Heart left ventricle (tissue), 16 donors: ENCODE measurements at regions not wholly inside any gene's neighbourhood (a gene's known extent, or its start where the extent isn't known, plus 50 kb on each side); places are given as distances from the start of the nearest gene placed in this dataset.

Experiments used
- ATAC-seq, 4 donors: fragments of 200-7000 bp; cut with Tn5 transposase; one replicate each; pipeline ENCODE4 v1.9.1; 2020 to 2022; ENCODE audit warnings: moderate library complexity in 4 of 4, mild to moderate bottlenecking in 3 of 4, moderate number of reproducible peaks in 1 of 4
- DNase-seq, 5 donors: peaks; one replicate each; pipeline ENCODE4 v3.0.0-alpha.2; 2020
- H3K27ac ChIP-seq, 12 donors: fragments of 200-600 bp; sonication (generic) in 4 of 12; one replicate each; pipeline versions ENCODE4 v1.5.0 to v1.8.0; 2016 to 2022; ENCODE audit warnings: mild to moderate bottlenecking in 2 of 12
- H3K27me3 ChIP-seq, 9 donors: fragments of 200-600 bp; sonication (generic) in 2 of 9; one replicate each; pipeline versions ENCODE4 v1.5.1 to v1.8.0; 2016 to 2022; ENCODE audit warnings: mild to moderate bottlenecking in 3 of 9
- H3K36me3 ChIP-seq, 9 donors: fragments of 200-600 bp; sonication (generic) in 2 of 9; one replicate each; pipeline versions ENCODE4 v1.5.0 to v1.8.0; 2018 to 2022; ENCODE audit warnings: mild to moderate bottlenecking in 2 of 9
- H3K4me1 ChIP-seq, 12 donors: fragments of 200-600 bp; sonication (generic) in 4 of 12; one replicate each; pipeline versions ENCODE4 v1.5.0 to v1.8.0; 2016 to 2022; ENCODE audit warnings: mild to moderate bottlenecking in 3 of 12
- H3K4me3 ChIP-seq, 12 donors: fragments of 200-600 bp; sonication (generic) in 4 of 12; one replicate each; pipeline versions ENCODE4 v1.5.0 to v1.8.0; 2017 to 2022; ENCODE audit warnings: mild to moderate bottlenecking in 9 of 12, moderate library complexity in 4 of 12
- H3K9me3 ChIP-seq, 12 donors: fragments of 200-600 bp; sonication (generic) in 4 of 12; one replicate each; pipeline versions ENCODE4 v1.5.0 to v1.8.0; 2016 to 2022; ENCODE audit warnings: mild to moderate bottlenecking in 1 of 12
- POLR2A ChIP-seq, 2 donors: fragments of 450-650 bp; IDR thresholded peaks; one replicate each; pipeline ENCODE4 v1.6.1; 2017; ENCODE audit warnings: antibody characterized with exemption in 2 of 2, mild to moderate bottlenecking in 2 of 2, moderate library complexity in 2 of 2
- WGBS, 4 donors: extraction: QIAGEN DNeasy Blood & Tissue Kit in 2 of 4; methylation state at CpG; one replicate each; pipeline versions ENCODE4 v1.1.5 to v1.1.7; 2013 to 2018; 5-methylcytosine and 5-hydroxymethylcytosine counted together
- intact Hi-C, 10 donors: fragments of 100-400 bp; cut with DNase I; formaldehyde crosslinking; loops; one replicate each; pipeline versions ENCODE4 v1.11.1 to v1.14.2; 2022
- TF ChIP-seq, protein P1 (sequence below), 12 donors: fragments of 200-600 bp; sonication (generic) in 4 of 12; IDR thresholded peaks; one replicate each; pipeline versions ENCODE4 v1.5.0 to v1.8.0; 2018 to 2022; ENCODE audit warnings: antibody characterized with exemption in 12 of 12, mild to moderate bottlenecking in 5 of 12
- donor health status: ischemic (EF 13 %, LVEDD 7.1; RV severe dilation, severe dysfunction).
- donor health status: healthy with polysubstance abuse.
- donor health status: DM: no; HTN: yes; CAD: no.
- donor health status: DM: no; HTN: no; CAD: no.
- donor health status: ischemic (EF 25% LVEDD 6.9; RV normal size, moderate dysfunction).
- donor health status: ischemic (EF 25% LVEDD 5.7; RV mildly dilated, moderate dysfunction).
- donor health status: healthy.
- donor health status: DM: yes; HTN: yes; CAD: no.
- donor health status: ischemic (EF 35%, LVEDD 5.7; RV mildly dilated, moderate dysfunction).
- donor health status: nonischemic (EF 11% LVEDD 7.7; RV severe dilation, severe dysfunction).
- donor health status: DM: yes; HTN: yes; CAD: no.
- donor health status: PGD.
- donor health status: ischemic (EF 29% LVEDD 5.4; RV normal size, mild dysfunction).
- donor health status: nonischemic (EF 23%, LVEDD 6.1; RV moderate dilation, normal function).

DNA sequence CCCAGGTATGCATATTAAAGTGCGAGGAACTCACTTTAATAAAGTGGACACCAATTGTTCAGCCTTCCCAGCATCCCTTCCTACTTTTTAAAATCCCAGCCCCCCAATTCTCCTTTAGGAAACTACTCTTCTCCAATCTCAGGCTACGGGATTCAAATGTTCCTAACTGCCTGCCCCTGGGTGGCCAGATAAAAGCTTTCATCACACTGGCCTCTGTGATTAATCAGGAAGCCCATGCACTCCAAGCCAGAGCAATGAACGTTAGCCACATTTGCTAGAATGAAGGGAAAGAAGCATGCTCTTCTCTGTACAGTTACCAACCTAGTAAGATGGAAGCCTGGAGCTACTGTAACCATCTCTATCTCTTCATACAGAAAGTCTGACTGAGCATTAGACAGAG, 250.3 kb upstream of the UBE2E2 start:
- intact Hi-C loops = loop anchor here in 1 of 10 donors (10.0 kb wide), 1 partner anchor 778 kb away; no protein-coding TSS in a partner anchor
- H3K36me3 ChIP-seq = no peaks in the 10 kb centered on the region
- H3K4me3 ChIP-seq = no peak overlapping the region
- peaks cover 0 to 5% (median 0%) of the 10 kb centered on the region in 12 donors for H3K4me1 ChIP-seq
- DNase-seq (no peak), ATAC-seq (peak in 1 of 4 donors; percentile 57)
- H3K27me3 ChIP-seq = no peaks in the 10 kb centered on the region
- H3K27ac ChIP-seq = no peak overlapping the region
- H3K9me3 ChIP-seq = no peaks in the 10 kb centered on the region
- 50 to 60% (median 52%) methylated on average over 3 of the region's 3 CpGs for WGBS, 4 donors
- TF ChIP-seq, protein P1, sequence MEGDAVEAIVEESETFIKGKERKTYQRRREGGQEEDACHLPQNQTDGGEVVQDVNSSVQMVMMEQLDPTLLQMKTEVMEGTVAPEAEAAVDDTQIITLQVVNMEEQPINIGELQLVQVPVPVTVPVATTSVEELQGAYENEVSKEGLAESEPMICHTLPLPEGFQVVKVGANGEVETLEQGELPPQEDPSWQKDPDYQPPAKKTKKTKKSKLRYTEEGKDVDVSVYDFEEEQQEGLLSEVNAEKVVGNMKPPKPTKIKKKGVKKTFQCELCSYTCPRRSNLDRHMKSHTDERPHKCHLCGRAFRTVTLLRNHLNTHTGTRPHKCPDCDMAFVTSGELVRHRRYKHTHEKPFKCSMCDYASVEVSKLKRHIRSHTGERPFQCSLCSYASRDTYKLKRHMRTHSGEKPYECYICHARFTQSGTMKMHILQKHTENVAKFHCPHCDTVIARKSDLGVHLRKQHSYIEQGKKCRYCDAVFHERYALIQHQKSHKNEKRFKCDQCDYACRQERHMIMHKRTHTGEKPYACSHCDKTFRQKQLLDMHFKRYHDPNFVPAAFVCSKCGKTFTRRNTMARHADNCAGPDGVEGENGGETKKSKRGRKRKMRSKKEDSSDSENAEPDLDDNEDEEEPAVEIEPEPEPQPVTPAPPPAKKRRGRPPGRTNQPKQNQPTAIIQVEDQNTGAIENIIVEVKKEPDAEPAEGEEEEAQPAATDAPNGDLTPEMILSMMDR (IDR thresholded peaks at IDR 0.05) = no peak
- no peak for TF ChIP-seq POLR2A (IDR thresholded peaks at IDR 0.05)

DNA sequence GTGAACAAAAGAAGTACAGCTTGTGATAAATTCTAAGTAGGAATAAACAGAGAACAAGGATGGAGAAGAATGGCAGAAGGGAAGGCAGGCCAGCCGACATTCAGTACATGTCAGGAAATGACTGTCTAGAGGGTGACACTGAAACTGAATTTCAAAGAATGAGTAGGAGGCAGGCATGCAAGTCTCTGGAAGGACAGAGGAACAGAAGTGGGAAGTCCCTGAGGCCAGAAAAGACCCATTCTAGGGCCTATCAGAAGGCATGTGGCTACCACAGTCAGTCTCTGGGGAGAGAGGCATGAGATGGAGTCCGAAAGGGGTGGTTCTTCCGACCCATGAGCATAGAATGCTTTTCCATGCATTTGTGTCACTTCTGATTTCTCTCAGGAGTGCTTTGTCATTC, 243.5 kb upstream of the UBE2E2 start:
- WGBS, 4 donors = 64 to 78% (median 69%) methylated on average over 3 of the region's 3 CpGs
- H3K9me3 ChIP-seq = no peaks in the 10 kb centered on the region
- H3K27ac ChIP-seq = no peak overlapping the region
- ATAC-seq (peak in 1 of 4 donors; percentile 31), DNase-seq (no peak)
- intact Hi-C loops = loop anchor here in 3 of 10 donors (5.0 to 10.0 kb wide), 2 partner anchors 397 to 785 kb away; no protein-coding TSS in a partner anchor
- TF ChIP-seq, protein P1 (IDR thresholded peaks at IDR 0.05) = no peak
- TF ChIP-seq POLR2A (IDR thresholded peaks at IDR 0.05) = no peak
- no peaks in the 10 kb centered on the region for H3K36me3 ChIP-seq
- H3K27me3 ChIP-seq = no peaks in the 10 kb centered on the region
- no peak overlapping the region for H3K4me3 ChIP-seq
- peaks cover 0 to 11% (median 0%) of the 10 kb centered on the region in 12 donors for H3K4me1 ChIP-seq

DNA sequence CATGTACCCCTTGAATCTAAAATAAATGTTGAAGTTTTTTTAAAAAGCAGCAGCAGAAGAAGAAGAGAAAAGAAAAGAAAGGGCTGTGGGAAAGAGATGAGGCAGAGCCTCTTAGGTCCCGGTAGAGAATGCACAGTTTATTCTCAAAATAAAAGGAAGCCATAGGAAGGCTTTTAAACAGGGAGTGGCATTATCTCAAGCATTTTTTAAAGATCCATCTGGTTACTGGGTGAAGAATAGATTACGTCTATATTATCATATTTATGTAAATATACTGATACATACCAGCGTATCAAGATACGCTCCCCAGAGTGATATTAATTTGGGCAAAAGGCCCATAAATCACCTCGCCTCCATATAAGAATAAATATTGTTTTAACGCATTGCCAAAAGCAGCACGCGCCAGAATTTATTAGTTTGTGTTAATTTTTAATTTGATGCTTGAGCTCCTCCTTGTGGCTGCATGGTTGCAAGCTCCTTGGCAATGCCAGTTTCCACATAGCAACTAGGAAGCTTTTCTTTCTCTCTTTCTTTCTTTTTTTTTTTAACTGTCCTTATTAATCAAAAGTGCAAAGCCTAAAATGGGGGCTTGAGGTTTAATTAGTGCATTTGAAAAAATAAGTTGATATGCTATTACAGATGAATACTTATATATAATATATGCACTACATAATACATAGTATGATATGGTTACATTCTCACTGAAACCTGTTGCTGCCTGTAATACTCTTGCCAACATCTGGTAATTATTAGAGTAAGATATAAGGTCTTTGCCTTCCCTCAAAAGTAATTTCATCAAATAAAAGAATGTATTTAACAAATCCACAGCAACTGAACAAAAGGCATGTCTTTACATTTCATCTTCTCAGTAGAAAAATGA, 242.8 kb upstream of the UBE2E2 start:
- Histone ChIP-seq H3K4me1 (peaks cover 0 to 11% (median 0%) of the 10 kb centered on the region in 12 donors), H3K4me3 (peak overlapping the region in 2 of 12 donors; percentile 28 to 29), H3K9me3 (no peaks in the 10 kb centered on the region), H3K36me3 (no peaks in the 10 kb centered on the region), H3K27ac (no peak overlapping the region), H3K27me3 (no peaks in the 10 kb centered on the region)
- peak in 3 of 5 donors; percentile 12 to 30 (median 27) for DNase-seq
- intact Hi-C loops = loop anchor here in 9 of 10 donors (2.0 to 10.0 kb wide), 5 partner anchors 33 to 786 kb away; no protein-coding TSS in a partner anchor
- peak in 2 of 4 donors; percentile 41 to 50 for ATAC-seq
- TF ChIP-seq, protein P1 (IDR thresholded peaks at IDR 0.05) = peak; percentile 40 to 86 (median 66)
- TF ChIP-seq POLR2A (IDR thresholded peaks at IDR 0.05) = no peak
- 19 to 26% (median 22%) methylated on average over 8 of the region's 8 CpGs for WGBS, 4 donors

DNA sequence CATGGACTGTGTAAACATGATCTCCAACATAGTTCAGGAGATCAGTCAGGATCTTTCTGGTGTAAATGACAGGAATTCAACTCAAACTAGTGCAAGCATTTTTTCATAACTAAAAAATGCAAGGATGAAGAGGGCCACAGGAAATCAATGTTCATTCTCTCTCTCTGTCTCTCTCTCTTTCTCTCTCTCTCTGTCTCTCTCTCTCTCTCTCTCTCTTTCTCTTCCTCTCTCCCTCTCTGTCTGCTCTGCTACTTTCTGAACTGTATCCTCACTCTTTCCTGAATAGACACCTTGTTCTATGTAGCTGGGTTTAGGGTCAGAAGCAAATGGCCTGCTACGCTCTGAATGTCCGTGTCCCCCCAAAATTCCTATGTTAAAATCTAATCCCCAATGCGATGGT, 240.9 kb upstream of the UBE2E2 start:
- Histone ChIP-seq H3K4me3 (no peak overlapping the region), H3K27ac (no peak overlapping the region), H3K36me3 (no peaks in the 10 kb centered on the region), H3K9me3 (no peaks in the 10 kb centered on the region), H3K27me3 (no peaks in the 10 kb centered on the region), H3K4me1 (peaks cover 0 to 11% (median 0%) of the 10 kb centered on the region in 12 donors)
- intact Hi-C loops = loop anchor here in 5 of 10 donors (5.0 to 10.0 kb wide), 4 partner anchors 35 to 787 kb away; no protein-coding TSS in a partner anchor
- ATAC-seq (no peak), DNase-seq (no peak)
- WGBS, 4 donors = 83 to 92% (median 85%) methylated on average over 3 of the region's 3 CpGs
- no peak for TF ChIP-seq POLR2A (IDR thresholded peaks at IDR 0.05)
- TF ChIP-seq, protein P1 (IDR thresholded peaks at IDR 0.05) = no peak
